SU-DHL-6 (cell line): ENCODE measurements at regions not wholly inside any gene's neighbourhood (a gene's known extent, or its start where the extent isn't known, plus 50 kb on each side); places are given as distances from the start of the nearest gene placed in this dataset.

Source experiments
- H2AFZ ChIP-seq: fragments of 200-600 bp; sonication (generic); 2 replicates; pipeline ENCODE4 v1.6.1; 2014; ENCODE audit warnings: low read depth, mild to moderate bottlenecking, moderate library complexity, mixed read lengths, antibody characterized with exemption, low read length; ENCODE audit not compliant: severe bottlenecking
- H3F3A ChIP-seq: fragments of 200-600 bp; shearing (Covaris generic); 2 replicates; pipeline ENCODE4 v1.6.0; 2016; ENCODE audit warnings: antibody characterized with exemption, mild to moderate bottlenecking; ENCODE audit not compliant: insufficient read depth
- H3K27ac ChIP-seq: fragments of 200-600 bp; sonication (generic); 2 replicates; pipeline ENCODE4 v1.5.1; 2016; ENCODE audit warnings: low read depth, mild to moderate bottlenecking, low read length, moderate library complexity, mixed read lengths
- H3K27me3 ChIP-seq: fragments of 200-600 bp; sonication (generic), shearing (Covaris generic); 2 replicates; pipeline ENCODE4 v1.6.0; 2014; ENCODE audit warnings: mild to moderate bottlenecking, low read length
- H3K36me3 ChIP-seq: fragments of 200-600 bp; sonication (generic); 2 replicates; pipeline ENCODE4 v1.6.1; 2014; ENCODE audit warnings: mild to moderate bottlenecking, low read length, mixed read lengths
- H3K4me2 ChIP-seq: fragments of 300-600, 200-600 bp; shearing (Covaris generic), sonication (generic); 2 replicates; pipeline ENCODE4 v1.6.0; 2014; ENCODE audit warnings: low read length, low read depth, mild to moderate bottlenecking; ENCODE audit not compliant: poor library complexity, severe bottlenecking
- H3K4me3 ChIP-seq: fragments of 200-600 bp; sonication (generic); 2 replicates; pipeline ENCODE4 v1.5.1; 2014; ENCODE audit warnings: antibody characterized with exemption, low read length, mild to moderate bottlenecking, mixed read lengths; ENCODE audit not compliant: insufficient read depth, poor library complexity, severe bottlenecking
- H3K79me2 ChIP-seq: fragments of 200-600 bp; sonication (generic); 2 replicates; pipeline ENCODE4 v1.6.1; 2014; ENCODE audit warnings: mild to moderate bottlenecking, low read length, moderate library complexity; ENCODE audit not compliant: insufficient read depth
- H3K9ac ChIP-seq: fragments of 200-600 bp; sonication (generic); 2 replicates; pipeline ENCODE4 v1.7.0; 2014; ENCODE audit warnings: mild to moderate bottlenecking, low read length
- H3K9me2 ChIP-seq: fragments of 200-600 bp; sonication (generic); replicated peaks from 2 replicates; pipeline ENCODE4 v1.6.1; 2014; ENCODE audit warnings: low read length; ENCODE audit not compliant: insufficient read depth
- H3K9me3 ChIP-seq: fragments of 200-600 bp; sonication (generic); 2 replicates; pipeline ENCODE4 v1.6.1; 2014; ENCODE audit warnings: low read length, mixed read lengths; ENCODE audit not compliant: insufficient read depth
- H4K20me1 ChIP-seq: fragments of 200-600 bp; sonication (generic); 2 replicates; pipeline ENCODE4 v1.6.1; 2014; ENCODE audit warnings: low read depth, mild to moderate bottlenecking, antibody characterized with exemption, low read length, moderate library complexity, mixed read lengths
- EZH2phosphoT487 ChIP-seq: fragments of 200-600 bp; sonication (generic), shearing (Covaris generic); conservative IDR thresholded peaks from 2 replicates; pipeline ENCODE4 v1.6.1; 2018; ENCODE audit warnings: mild to moderate bottlenecking, antibody characterized with exemption, low read length, moderate library complexity, mixed read lengths
- TF ChIP-seq, protein P1 (sequence below): fragments of 200-600 bp; sonication (generic); IDR thresholded peaks from one replicate; pipeline ENCODE4 v1.5.1; 2017; ENCODE audit warnings: antibody characterized with exemption, mild to moderate bottlenecking, low read length, moderate library complexity; ENCODE audit not compliant: insufficient read depth, poor library complexity, severe bottlenecking

DNA sequence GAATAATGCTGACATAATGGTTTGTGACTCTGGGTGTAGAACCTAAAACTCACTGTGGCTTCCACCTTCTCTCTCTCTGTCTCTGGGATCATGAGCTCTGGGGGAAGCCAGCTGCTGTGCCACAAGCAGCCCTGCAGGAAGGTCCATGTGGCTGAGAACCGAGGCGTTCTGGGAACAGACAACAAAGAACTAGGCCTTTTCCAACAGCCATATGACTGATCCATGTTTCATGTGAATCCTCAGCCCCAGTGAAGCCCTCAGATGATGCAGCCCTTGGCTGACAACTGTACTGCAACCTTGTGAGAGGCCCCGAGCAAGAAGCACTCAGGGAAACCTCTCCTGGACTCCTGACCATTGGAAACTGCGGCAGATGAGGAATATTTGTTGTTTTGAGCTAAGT lies 56.6 kb downstream of the HLA-G start:
- peaks cover 9% of the 10 kb centered on the region; the same call in 1 of the 2 replicates for H3K9me3 ChIP-seq
- no peaks in the 10 kb centered on the region for H3F3A ChIP-seq
- no peak overlapping the region for H3K9ac ChIP-seq
- no peaks in the 10 kb centered on the region for H4K20me1 ChIP-seq
- H3K36me3 ChIP-seq, result 0 out of 2 replicates have a peak, but pooled peaks cover 3% of the 10 kb centered on the region
- no peaks in the 10 kb centered on the region for H3K79me2 ChIP-seq
- no peak overlapping the region for H2AFZ ChIP-seq
- H3K27ac ChIP-seq, result no peak overlapping the region
- H3K4me2 ChIP-seq, result no peak overlapping the region
- H3K4me3 ChIP-seq, result no peak overlapping the region
- no peaks in the 10 kb centered on the region for H3K27me3 ChIP-seq
- no peak for TF ChIP-seq EZH2phosphoT487
- TF ChIP-seq, protein P1, sequence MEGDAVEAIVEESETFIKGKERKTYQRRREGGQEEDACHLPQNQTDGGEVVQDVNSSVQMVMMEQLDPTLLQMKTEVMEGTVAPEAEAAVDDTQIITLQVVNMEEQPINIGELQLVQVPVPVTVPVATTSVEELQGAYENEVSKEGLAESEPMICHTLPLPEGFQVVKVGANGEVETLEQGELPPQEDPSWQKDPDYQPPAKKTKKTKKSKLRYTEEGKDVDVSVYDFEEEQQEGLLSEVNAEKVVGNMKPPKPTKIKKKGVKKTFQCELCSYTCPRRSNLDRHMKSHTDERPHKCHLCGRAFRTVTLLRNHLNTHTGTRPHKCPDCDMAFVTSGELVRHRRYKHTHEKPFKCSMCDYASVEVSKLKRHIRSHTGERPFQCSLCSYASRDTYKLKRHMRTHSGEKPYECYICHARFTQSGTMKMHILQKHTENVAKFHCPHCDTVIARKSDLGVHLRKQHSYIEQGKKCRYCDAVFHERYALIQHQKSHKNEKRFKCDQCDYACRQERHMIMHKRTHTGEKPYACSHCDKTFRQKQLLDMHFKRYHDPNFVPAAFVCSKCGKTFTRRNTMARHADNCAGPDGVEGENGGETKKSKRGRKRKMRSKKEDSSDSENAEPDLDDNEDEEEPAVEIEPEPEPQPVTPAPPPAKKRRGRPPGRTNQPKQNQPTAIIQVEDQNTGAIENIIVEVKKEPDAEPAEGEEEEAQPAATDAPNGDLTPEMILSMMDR, result no peak
- no peaks in the 10 kb centered on the region for H3K9me2 ChIP-seq

DNA sequence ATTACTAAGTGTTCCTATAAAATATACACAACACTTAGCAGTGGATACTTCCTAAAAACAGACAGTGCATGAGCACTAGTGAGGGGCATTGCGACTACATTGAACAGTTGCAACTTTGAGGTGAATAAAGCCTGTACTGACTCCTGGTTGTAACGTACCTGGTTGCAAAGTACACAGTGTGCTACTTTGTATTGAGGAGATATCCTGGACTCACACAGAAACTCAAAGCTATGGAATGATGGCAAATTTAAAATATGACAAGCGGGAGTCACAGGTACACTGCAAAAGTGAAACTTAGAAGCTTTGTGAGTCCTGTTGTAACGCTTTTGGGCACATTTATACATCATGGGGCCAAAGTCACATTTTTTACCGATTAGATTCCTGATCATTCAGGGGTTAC lies 55.6 kb upstream of the HLA-A start:
- no peak overlapping the region for H3K27ac ChIP-seq
- no peak overlapping the region for H3K9ac ChIP-seq

DNA sequence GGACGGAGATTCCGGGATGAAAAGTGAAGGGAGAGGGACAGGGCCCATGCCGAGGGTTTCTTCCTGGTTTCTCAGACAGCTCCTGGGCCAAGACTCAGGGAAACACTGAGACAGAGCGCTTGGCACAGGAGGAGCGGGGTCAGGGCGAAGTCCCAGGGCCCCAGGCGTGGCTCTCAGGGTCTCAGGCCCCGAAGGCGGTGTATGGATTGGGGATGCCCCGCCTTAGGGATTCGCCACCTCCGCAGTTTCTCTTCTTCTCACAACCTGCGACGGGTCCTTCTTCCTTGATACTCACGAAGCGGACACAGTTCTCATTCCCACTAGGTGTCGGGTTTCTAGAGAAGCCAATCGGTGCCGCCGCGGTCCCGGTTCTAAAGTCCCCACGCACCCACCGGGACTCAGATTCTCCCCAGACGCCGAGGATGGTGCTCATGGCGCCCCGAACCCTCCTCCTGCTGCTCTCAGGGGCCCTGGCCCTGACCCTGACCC lies 55.0 kb upstream of the HLA-A start:
- no peaks in the 10 kb centered on the region for H3K9me2 ChIP-seq
- 0 out of 2 replicates have a peak, but pooled peaks cover 3% of the 10 kb centered on the region for H3K9me3 ChIP-seq
- peak overlapping the region; percentile 20 for H3K4me2 ChIP-seq
- no peaks in the 10 kb centered on the region for H3K79me2 ChIP-seq
- no peak overlapping the region for H2AFZ ChIP-seq
- TF ChIP-seq, protein P1, result no peak
- no peak for TF ChIP-seq EZH2phosphoT487
- H3K36me3 ChIP-seq, result no peaks in the 10 kb centered on the region
- H3K4me3 ChIP-seq, result no peak overlapping the region
- H3K9ac ChIP-seq, result peak overlapping the region; percentile 23; the same call in 1 of the 2 replicates
- no peaks in the 10 kb centered on the region for H3K27me3 ChIP-seq
- H4K20me1 ChIP-seq, result no peaks in the 10 kb centered on the region
- no peaks in the 10 kb centered on the region for H3F3A ChIP-seq
- no peak overlapping the region for H3K27ac ChIP-seq

More for the DNA sequence above, 55.6 kb upstream of the HLA-A start:
- no peak for TF ChIP-seq EZH2phosphoT487
- TF ChIP-seq, protein P1, result no peak
- Histone ChIP-seq H3K4me2 (no peak overlapping the region), H3K36me3 (0 out of 2 replicates have a peak, but pooled peaks cover 3% of the 10 kb centered on the region), H3K4me3 (no peak overlapping the region), H3K9me3 (peaks cover 9% of the 10 kb centered on the region; the same call in 1 of the 2 replicates), H4K20me1 (no peaks in the 10 kb centered on the region), H3K9me2 (no peaks in the 10 kb centered on the region), H3K79me2 (no peaks in the 10 kb centered on the region), H3F3A (no peaks in the 10 kb centered on the region), H3K27me3 (no peaks in the 10 kb centered on the region), H2AFZ (no peak overlapping the region)
